ENCODE measurements at regions not wholly inside any gene's neighbourhood (a gene's known extent, or its start where the extent isn't known, plus 50 kb on each side); places are given as distances from the start of the nearest gene placed in this dataset.
A peak's percentile ranks its signal among the peaks of the same experiment; 100 is the strongest.
"Not testable (repeated sequence)": the region's sequence is repeated elsewhere in the genome, so short reads cannot be mapped to it uniquely, and the experiment has no call there.

DNA sequence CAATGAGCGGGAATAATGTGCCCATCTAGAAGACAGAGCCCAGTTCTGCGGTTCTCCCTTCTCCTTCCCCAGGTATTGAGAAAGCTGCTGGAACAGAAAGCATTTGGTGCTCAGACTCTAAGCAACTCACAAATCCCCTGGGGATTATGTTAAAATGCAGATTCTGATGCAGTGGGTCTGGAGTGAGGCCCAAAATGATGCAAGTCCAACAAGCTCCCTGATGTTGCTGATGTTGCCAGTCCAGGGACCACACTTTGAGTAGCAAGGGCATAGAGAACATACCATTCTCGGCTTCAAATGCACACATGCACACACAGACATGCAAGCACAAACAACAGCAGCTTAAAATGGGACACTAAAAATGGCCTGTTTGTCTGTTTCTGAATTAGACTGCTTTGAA lies 274.8 kb upstream of the NCKAP5 start:
- no peak for DNase-seq

DNA sequence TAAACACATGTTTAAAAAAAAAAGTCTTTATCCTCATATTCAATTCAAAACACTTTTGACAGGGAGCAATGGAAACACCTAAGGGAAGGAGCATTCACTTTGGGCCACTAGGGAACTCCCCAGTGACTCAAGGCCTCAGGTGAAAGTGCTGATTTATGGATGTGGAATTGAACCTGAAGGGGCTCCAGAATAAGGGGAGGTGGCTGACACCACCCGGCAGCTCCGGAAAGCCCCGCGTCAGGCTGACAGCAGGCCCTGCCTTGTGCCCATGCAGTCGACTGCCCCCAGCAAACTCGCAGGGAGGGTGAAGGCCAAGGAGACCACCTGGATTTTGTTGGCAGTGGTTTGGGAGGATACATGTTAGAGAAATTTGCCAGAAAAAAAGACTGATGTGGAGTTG lies 275.3 kb upstream of the NCKAP5 start:
- DNase-seq, result no peak

DNA sequence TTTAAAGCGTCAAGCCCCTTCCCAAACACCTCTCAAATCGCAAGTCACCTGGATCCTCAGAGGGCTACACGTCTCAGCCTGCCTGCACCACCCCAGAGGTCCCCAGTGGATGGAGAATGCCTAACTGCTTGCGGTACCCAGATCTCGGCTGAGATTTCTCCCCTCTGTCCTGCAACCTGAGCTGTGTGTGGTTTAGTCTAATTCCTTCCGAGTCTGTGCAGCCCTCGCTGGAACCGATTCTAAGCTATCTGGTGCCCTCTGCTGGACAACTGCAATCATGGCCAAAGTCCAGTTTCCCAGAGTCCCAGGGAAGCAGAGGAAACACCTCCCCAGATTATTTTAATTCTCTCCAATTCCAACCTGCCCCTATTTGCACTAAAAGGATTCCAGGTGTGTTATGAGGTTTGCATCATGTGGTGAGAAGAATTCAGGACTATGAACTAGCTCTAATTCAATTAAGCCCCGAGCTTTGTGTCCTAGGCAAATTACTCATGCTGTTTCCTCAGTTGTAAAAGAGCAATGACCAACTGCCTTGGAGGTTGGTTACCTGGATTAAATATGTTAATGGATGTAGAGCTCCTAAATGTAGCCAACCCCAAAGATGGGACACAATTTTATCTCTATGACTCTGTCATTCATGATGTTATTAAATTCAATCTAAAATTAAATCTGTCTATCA lies 276.1 kb upstream of the NCKAP5 start:
- no peak for DNase-seq

DNA sequence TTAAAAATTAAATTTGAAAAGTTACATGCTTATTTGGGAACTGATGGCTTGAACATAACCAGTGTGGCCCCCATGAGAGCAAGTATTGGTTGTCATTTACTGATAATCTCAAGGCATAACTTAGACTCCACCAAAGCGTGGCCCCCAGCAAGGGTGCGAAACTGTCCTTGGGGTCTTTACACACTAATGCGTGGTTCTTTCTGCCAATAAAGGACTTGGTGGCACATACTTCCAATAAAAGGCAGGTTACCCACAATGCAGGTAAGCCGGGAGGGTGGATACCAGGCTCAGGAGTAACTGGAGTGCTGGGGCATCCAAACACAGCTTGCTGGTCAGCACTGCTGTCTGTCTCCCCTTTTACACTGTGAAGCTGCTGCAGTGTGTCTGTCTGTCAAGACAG lies 278.2 kb upstream of the NCKAP5 start:
- DNase-seq, result no peak

DNA sequence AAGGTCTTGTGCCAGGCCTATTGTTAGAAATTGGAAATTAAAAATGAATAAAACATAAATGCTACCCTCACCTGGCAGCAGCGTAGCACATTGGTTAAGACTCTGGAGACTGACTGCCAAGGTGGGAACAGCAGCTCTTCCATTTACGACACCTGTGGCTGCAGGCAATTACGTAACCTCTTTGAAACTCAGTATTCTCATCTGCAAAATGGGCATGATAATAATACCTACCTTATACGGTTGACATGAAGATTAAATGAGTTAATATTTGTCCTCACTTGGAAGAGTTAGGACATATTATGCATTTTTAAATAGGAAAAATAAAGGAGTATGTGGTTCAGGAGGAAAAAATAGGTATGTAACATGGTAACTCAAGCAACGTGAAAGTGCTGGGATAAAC lies 279.3 kb upstream of the NCKAP5 start:
- no peak for DNase-seq

DNA sequence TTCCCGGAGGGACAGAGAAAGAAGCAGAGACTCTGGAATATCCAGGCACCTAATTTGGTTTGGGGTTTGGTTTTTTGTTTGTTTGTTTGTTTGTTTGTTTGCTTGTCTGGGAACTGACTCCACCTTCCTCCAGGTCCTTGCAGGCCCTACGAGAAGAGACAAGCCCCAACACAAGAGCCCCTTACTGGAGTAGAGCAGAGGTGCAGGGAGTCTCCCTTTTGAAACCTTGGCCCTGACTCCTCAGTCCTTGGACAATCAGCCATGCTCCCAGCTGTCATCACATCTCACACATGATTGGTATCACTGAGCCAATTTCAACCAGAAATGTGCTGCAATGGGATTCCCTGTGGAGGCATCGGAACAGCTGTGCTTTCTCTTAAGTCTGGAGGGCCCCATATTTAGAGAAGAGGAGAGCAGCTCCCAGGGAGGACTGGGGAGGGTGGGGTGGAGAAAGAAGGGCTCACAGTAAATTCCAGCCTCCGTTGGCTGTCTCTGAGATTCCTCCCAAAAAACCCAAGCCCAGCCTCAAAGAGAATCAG lies 279.9 kb upstream of the NCKAP5 start:
- DNase-seq, result no peak

DNA sequence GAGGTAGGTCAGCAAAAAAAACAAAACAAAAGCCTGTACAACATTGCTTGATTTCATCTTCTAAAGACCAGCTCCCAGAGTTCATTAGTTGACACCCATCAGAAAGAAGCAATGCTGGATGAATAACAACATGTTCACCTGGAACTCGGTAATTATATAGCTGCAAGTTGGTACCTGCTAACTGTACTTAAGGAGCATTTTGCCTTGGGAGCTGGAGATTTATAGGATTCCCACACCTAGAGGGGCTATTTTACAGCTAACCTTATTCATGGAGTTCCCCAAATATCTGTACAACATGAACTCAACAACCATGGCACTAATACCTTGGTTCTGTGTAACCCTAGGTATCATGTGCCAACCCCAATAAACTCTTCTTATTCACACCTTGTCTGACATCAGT lies 281.1 kb upstream of the NCKAP5 start:
- DNase-seq, result no peak

DNA sequence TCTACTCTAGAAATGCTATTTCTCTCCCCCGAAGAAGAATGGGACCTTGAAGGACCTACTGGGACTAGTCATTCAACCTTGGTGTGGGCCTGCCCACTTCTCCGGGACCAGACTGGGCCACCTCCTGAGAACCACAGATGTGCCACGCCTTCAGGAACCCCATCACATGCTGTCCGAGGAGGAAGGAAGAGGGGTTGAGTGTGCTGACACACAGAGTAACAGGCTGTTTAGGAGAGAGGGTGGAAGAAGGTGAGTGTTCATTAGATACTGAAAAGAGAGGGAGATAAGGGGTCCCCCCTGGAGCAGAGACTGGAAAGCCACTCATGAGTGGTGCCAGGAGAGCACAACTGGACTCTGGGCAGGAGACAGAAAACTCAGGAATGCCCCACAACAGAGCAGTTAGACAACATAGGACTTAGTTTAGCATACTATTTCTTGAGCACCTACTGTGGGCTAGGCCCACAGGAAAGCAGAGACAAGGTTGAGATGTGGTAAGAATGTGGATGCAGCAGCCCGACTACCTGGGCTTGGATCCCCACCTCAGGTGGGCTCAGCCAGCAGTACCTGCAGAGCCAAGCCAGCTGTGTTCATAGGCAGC lies 286.4 kb upstream of the NCKAP5 start:
- DNase-seq, result no peak

DNA sequence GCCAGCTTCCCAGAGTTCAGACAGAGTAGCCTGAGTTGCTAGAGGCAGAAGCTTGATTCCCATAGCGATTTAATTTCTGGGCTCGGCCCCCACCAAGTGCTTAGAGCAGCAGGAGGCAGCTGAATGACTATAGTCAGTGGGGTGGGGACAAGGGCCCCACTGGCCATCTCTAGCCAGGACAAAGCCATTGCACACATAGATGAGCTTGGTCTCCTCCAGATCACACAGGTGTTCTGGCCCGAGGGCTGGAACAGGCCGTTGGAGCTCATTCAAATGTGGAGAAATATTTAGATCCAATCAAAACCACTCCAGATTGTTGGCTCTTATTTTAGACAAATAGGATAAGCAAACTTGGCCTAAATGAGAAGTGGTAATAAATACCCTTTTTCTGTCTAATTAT lies 287.3 kb upstream of the NCKAP5 start:
- no peak for DNase-seq

DNA sequence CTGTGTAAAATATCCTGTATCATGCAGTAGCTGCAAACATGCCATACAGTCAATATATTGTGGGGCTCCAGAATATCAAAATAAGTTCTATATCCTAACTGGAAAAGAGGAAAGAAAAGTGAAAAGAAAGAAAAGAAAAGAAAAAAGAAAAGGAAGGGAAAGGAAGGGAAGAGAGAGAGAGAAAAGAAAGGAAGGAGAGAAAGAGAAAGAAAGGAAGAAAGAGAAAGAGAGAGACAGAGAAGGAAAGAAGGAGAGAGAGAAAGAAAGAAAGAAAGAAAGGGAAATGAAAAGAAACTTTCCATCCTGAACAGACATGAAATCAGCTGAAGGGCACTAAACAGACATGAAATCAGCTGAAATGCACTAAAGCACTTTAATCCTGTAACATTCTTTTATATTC lies 288.4 kb upstream of the NCKAP5 start:
- DNase-seq, result no peak

DNA sequence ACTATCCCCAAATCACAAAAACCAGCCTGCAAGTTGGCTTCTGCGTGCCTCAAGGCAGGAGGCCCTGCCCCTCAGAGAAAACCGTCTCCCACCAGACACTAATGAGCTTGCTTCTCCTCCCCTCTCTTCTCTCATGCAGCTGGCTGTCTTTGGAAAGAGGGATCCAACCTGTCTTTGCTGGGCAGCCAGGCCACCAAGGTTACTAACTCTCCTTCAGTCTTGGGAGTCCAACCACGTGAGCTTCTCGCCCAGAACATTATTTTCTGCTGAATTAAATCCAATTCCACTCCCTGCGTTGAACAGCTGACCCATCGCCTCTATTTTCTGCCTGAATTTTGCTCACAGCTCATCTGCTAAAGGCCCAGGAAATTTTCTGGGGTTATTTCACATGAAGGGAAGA lies 291.3 kb upstream of the NCKAP5 start:
- no peak for DNase-seq

DNA sequence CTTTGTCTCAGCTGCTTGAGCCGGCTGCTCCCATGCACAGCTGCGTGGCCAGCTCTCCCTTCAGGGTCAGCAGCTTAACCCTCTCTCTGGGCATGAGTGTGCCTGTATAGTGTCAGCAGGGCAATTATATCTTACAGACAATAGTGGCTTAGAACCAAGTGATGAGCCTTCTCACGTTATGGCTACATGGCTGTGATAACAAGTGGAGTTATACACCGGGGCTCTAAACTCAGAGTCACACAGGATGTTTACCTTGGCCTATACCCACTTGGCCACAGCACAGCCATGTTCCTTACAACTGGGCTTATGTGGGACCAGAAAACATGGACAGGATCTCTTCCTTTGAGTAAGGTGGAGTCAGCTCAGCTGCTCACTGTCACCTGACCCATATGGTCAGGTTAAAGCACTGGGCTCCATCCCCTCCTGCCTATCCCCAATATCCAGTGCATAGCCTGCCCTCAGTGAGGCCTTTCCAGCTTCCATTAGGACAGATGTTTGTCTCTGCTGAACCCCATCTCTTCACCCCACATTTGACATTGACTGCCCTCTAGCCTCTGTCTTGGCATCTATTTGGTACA lies 294.2 kb upstream of the NCKAP5 start:
- no peak for DNase-seq

DNA sequence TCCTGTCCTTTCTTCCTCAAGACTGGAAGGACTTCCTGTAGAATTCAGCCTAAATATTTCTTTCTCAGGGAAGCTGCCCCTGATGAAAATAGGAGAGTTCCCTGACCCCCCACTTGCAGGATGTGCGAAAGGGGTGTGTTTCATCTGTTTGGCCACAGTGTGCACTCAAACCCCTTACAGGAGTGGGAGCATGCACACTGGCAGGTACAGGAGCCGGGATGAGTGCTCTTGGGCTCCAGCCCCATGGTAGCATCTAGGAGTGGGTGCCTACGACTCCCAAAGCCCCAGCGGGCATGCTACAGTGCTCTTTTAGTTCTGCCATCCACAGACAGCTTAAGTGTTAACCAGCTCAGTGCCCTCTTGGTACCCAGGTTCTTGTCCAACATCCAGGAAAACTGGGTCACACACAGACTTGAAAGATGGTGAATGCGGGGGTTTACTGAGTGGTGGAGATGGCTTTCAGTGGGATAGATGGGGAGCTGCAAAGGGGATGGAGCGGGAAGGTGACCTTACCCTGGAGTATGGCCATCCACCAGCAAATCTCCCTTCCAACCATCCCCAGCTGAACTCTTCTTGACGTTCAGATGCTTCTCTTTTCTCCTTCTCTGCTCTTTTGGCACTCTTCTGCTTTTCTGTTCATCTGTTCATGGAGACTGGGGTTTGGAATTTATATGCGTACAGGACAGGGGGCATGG lies 295.0 kb upstream of the NCKAP5 start:
- no peak for DNase-seq

DNA sequence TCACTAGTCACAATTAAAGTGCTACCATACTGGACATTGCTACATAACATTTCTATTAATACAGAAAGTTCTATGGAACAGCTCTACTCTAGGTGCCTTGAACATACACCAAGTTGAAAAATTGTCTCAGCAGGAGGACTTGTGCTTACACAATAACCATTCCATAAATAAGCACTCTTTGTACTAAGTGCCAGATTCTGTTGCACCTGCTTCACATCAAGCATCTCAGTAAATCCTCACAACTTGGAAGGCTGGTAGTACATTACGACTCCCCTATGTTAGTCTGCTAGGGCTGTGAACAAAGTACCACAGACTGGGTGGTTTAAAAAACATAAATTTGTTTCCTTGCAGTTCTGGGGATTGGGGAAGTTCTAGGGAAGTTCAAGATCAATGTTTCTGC lies 296.9 kb upstream of the NCKAP5 start:
- DNase-seq, result no peak

DNA sequence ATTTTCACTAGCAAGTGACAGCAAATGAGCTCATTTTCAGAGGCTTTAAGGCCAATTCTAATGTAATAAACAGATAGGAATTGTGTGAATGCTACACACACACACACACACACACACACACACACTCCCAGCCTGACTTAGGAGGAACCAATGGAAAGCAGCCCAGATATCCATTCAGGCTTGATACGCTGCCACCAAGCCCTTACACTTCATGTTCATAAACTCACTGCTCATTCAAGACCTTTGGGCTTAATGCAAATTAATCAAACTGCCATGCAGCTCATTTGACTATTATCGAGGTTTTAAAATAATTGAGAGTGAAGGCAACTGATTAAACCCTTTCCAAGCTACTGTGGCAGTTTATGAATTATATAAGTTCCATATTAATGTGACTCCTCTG lies 298.9 kb upstream of the NCKAP5 start:
- DNase-seq, result no peak

DNA sequence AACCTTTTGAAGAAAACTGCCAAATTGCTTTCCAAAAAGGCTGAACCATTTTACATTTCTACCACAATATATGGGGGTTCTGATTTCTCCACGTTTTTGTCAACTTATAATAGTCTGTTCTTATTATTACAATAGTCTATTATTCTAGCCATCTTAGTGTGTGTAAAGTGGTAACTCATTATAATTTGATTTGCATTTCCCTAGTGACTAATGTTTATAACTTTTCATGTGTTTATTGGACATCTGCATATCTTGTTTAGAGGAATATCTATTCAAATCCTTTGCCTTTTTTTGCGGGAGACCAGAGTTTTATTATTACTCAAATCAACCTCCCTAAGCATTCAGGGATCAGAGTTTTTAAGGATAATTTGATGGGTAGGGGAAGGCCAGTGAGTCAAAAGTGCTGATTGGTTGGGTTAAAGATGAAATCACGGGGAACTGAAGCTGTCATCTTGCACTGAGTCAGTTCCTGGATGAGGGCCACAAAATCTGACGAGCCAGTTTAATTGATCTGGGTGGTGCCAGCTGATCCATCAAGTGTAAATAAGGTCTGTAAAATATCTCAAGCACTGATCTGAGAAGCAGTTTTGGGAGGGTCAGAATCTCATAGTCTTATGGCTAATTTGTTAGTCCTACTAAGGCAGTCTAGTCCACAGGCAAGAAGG lies 303.4 kb upstream of the NCKAP5 start:
- DNase-seq, result no peak

DNA sequence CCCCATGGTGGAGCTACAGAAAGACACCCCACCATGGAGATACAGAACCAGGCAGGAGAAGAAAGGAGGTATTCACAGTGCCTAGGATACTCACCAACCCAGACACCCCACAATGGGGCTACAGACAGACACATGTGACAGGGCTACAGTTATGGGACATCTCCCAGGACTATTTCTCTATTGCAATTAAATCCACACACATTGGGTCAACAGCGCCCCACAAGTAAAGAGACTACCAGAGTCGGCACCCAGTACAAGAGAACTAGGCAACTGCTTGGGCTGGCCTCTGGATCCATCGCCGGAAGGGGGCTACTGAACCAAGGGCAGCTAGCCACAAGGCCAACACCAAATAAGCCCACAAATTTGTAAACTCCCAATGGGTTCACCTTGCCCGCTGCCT lies 310.1 kb upstream of the NCKAP5 start:
- no peak for DNase-seq

DNA sequence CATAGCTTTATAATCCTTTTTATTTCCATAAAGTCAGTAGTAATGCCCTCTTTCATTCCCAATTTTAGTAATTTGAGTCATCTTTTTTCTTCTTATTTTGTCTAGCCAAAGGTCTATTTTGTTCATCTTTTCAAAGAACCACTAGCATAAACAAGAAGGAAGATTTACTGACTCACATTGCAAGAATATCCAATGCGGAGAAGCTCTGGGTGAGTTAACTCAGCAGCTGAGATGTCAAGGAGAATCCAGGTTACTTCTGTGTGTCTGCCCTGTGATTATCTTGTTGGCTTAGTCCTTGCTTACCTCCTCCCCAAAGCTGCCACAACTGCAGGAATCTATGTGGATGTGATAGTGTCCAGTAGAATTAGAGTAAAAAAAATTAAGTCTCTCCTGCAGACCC lies 311.4 kb upstream of the NCKAP5 start:
- no peak for DNase-seq

DNA sequence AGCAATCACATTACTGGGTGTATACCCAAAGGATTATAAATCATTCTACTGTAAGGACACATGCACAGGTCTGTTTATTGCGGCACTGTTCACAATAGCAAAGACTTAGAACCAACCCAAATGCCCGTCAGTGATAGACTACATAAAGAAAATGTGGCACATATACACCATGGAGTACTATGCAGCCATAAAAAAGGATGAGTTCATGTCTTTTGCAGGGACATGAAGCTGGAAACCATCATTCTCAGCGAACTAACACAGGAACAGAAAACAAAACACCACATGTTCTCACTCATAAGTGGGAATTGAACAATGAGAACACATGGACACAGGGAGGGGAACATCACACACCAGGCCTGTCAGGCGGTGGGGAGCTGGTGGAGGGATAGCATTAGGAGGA lies 313.9 kb upstream of the NCKAP5 start:
- DNase-seq, result not testable (repeated sequence)

DNA sequence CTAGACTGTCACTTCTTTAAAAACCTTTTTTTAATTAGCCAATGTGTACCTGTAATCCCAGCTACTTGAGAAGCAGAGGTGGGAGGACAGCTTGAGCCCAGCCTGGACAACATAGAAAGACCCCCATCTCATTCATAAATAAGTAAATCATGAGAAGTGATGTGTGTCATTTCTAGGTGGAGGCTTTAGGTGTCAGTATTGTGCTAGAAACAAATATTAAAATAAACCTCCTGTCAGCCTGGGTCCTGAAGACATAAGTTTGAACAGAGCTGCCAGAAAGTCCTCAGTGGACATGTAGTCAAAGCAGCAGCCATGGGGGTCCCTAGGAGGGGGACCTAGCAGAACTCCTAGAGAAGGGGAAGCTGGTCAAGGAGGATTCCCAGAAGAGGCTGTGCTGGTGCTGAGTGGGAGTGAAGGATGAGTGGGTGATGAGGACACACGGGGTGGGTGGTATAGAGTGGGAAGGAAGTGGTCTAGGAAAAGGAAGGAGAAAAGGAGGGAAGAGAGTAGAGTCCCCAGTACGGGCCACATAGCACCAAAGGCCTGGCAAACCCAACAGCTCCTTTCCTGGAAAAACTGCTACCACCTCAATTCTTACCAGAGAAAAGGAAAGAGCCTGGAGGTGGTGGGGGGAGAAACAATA lies 316.6 kb upstream of the NCKAP5 start:
- DNase-seq, result no peak

DNA sequence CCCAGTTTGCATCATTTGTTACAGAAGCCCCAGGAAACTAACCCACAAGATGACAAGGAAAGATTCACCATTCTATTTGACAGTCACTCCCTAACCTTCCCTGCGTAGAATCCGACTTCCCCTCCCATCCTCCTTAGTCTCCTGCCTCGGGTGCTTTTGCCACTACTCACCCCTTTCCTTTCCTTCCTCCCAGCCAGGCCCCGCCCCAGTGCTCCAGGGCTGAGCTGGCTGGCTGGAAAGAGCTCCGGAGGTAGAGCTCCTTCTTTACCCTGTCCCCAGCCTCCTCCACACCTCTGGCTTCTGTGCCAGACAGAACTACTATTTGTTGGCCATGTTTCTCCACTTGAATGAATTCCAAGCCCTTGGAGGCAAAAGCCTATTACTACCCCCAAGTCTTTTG lies 317.6 kb upstream of the NCKAP5 start:
- no peak for DNase-seq

DNA sequence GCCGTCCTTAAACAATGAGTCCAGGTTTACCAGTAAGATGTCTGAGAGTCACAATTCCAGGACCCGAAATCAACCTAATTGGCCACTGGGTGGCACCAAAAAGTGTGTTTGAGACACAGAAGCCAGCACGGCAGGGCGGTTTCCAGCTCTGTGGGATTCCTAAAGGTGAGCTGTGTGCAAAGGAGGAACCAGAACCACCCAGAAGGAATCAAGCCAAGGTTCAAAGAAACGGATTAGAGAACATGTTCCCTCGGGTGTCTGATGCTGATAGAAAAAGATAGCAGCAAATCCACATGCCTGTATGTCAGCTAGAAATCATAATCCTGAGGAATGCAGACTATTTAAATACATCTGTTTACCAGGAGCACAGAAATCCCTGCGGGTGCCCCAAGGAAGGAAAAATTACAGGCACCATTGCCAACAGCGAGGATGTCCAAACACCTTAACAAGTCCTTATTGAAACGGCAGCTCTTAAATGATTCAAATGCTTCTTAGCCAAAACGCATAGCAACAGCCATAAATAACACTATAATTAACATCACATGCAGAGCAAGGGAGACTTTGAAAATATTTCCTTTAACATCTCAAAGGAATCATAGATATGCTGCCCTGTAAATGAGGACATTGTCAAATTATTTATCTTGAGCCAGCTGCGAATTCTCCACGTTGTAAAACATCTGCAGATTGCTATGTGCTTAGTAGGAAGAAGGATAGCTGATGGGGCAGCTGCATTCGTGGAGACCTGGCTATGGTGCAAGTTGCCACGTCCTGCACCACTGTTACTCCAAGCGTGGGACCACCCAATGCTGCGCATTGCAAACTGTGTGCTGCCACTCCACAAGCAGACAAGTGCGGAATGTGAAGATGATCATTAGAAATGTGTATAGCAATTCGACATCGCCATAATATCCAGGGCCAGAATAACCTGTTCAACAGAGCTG lies 318.7 kb upstream of the NCKAP5 start:
- DNase-seq, result peak; percentile 31

Measured in NCI-H2081 treated with DMSO at 0.1 percent for 48 hours (cell line).